NCI-H774 (cell line): ENCODE measurements at regions not wholly inside any gene's neighbourhood (a gene's known extent, or its start where the extent isn't known, plus 50 kb on each side); places are given as distances from the start of the nearest gene placed in this dataset.

Source experiments
- DNase-seq: peaks from one replicate; lab custom pipeline; 2025; lab: John Stamatoyannopoulos, UW

GRCh38 chr2:78439122-78439521 is 586.4 kb upstream of the REG3G start:
- no peak for DNase-seq

- DNase-seq, result no peak
These were observed 569.9 kb upstream of the REG3G start for GRCh38 chr2:78455586-78455985.

GRCh38 chr2:78457269-78457668 is 568.2 kb upstream of the REG3G start:
- DNase-seq, result no peak

GRCh38 chr2:78465707-78466106 is 559.8 kb upstream of the REG3G start:
- DNase-seq, result no peak

GRCh38 chr2:78476619-78477229 is 548.8 kb upstream of the REG3G start:
- DNase-seq, result no peak

GRCh38 chr2:78486565-78486964 is 538.9 kb upstream of the REG3G start:
- DNase-seq, result peak; percentile 19

GRCh38 chr2:78498125-78498524 is 527.4 kb upstream of the REG3G start:
- no peak for DNase-seq

GRCh38 chr2:78506301-78506700 is 519.2 kb upstream of the REG3G start:
- DNase-seq, result no peak

GRCh38 chr2:78521938-78522337 is 503.6 kb upstream of the REG3G start:
- DNase-seq, result no peak

- no peak for DNase-seq
These were observed 492.6 kb upstream of the REG3G start for GRCh38 chr2:78532762-78533379.

- DNase-seq, result no peak
These were observed 490.1 kb upstream of the REG3G start for GRCh38 chr2:78535395-78535794.

GRCh38 chr2:78538322-78538721 is 487.2 kb upstream of the REG3G start:
- DNase-seq, result no peak

- no peak for DNase-seq
These were observed 485.2 kb upstream of the REG3G start for GRCh38 chr2:78540255-78540654.

- DNase-seq, result no peak
These were observed 484.4 kb upstream of the REG3G start for GRCh38 chr2:78541088-78541450.

- peak; percentile 82 for DNase-seq
These were observed 483.8 kb upstream of the REG3G start for GRCh38 chr2:78541451-78542267.

- peak; percentile 71 for DNase-seq
These were observed 478.7 kb upstream of the REG3G start for GRCh38 chr2:78546843-78547242.

- no peak for DNase-seq
These were observed 475.7 kb upstream of the REG3G start for GRCh38 chr2:78549766-78550165.

- DNase-seq, result no peak
These were observed 471.4 kb upstream of the REG3G start for GRCh38 chr2:78553866-78554647.

- DNase-seq, result no peak
These were observed 463.6 kb upstream of the REG3G start for GRCh38 chr2:78561876-78562275.

GRCh38 chr2:78564666-78565065 is 460.8 kb upstream of the REG3G start:
- DNase-seq, result no peak

- DNase-seq, result no peak
These were observed 456.6 kb upstream of the REG3G start for GRCh38 chr2:78568782-78569373.

- DNase-seq, result no peak
These were observed 449.1 kb upstream of the REG3G start for GRCh38 chr2:78576409-78576808.
